NCI-H446 treated with DMSO at 0.1 percent for 48 hours (cell line): ENCODE measurements at regions not wholly inside any gene's neighbourhood (a gene's known extent, or its start where the extent isn't known, plus 50 kb on each side); places are given as distances from the start of the nearest gene placed in this dataset.

Experiments
- DNase-seq: peaks from one replicate; lab custom pipeline; 2025; lab: John Stamatoyannopoulos, UW

DNA sequence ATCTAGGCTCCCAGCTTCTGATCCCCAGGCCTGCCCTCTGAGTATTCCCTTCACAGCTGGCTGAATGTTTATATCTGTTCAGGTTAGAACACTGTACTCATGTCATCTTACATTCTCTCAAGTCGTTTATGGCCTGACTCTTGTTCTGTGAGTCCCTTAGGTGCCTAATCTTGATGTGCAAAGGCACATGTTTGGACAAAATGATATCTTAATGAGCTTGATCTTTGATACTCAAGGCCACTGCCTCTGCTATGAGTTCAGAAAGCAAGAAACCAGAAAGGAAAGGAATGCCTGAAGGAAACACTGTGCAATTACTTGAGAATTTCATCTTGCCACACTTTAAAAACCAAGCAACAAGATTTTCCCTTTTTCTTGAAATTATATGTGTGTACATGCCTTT, 391.8 kb upstream of the ZNF608 start:
- no peak for DNase-seq

DNA sequence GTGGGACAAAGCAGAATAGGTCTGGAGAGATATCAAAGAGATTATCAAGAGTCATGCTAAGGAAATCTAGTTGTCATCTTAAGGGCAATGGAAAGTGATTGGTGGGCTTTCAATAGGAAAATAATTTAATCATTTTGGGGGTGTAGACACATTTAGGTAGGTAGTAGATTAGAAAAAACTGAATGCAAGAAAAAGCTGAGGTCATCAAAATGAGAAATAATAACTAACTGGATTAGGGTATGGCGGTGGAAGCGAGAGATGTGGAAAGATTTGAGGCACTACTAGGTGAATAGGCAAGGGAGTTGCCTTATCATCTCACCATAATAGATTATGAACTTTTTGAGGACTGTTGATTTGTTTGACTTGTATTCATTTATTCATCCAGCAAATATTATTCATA, 393.2 kb upstream of the ZNF608 start:
- DNase-seq, result no peak

DNA sequence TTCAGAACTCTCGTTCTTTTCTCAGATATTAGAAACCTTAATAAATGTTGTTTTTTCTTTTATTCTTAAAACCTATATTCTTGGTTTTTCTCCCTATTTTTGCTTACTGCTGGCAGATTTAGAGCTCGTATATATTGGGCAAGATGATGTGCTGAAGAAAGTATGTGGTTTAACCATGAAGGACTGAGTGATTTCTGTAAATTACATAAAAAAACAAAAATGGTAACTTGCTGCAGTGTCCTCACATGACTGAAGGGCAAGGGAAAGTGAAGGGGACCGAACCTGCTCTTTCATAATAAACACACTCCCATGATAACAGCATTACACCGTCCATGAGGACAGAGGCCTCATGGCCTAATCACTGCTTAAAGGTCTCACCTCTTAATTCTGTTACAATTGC, 393.8 kb upstream of the ZNF608 start:
- no peak for DNase-seq

DNA sequence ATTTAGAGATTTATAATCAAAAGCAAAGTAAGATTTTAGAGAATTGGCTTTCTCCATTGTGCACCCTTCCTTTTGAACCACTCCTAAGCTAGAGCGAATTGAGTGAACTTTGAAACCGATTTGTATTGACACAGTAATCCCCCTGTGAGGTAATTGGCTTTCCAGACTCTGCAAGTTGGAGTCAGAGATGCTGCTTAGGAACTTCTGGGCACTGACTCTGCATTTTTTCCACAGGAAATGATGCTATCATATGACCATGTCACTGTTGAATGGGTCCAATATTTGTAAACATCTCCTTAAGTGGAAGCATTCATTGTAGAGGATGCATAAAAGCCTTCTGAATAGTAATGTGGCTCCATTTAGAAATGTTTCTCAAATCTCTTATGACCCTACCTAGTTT, 394.4 kb upstream of the ZNF608 start:
- DNase-seq, result no peak

DNA sequence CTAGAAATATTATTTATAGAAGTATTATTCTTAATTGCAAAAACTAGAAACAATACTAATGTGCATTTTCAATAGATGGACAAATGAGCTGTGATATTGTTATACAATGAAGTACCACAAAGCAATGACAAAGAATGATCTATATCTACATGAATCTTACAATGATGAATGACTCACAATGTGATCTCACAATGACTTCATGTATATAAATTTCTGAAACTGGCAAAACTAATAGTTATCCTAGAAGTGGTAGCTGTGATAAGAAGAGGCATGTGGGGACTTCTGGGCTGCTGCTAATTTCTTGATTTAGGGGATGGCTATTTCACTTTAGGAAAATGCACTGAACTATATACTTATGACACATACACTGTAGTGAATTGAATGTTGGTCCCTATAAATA, 396.0 kb upstream of the ZNF608 start:
- no peak for DNase-seq

DNA sequence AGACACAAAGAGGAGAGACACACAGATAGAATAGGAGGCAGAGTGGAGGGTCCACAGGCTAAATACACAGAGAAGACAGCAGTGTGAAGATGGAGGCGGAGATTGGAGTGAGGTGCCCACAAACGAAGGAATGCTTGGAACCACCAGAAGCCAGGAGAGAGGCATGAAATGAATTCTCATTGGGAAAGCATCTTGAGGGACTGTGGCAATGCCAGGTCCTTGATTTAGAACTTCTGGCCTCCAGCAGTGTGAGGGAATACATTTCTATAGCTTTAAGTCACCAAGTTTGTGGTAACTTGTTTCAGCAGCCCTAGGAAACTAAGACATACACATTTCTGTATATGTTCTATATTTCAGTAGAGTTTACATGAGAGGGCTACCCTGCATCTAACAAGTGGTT, 396.6 kb upstream of the ZNF608 start:
- no peak for DNase-seq

DNA sequence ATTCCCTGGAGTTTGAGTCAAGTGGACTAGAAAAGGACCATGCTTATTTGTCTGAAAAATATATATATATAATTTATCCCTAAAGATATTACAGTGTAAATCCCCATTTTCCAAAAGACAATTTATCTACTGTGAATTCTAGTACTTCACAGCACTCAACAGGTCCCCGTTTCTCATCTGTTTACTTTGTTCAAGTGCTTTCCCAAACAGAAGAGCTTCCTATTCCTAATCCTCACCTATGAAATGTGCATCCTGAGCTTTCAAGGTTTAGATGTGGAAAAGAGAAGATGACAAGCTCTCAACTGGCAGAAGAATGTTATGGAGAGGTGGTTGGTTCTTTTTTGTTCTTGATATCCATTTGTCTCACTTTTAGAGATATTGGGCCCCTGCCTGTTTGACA, 401.6 kb upstream of the ZNF608 start:
- no peak for DNase-seq

DNA sequence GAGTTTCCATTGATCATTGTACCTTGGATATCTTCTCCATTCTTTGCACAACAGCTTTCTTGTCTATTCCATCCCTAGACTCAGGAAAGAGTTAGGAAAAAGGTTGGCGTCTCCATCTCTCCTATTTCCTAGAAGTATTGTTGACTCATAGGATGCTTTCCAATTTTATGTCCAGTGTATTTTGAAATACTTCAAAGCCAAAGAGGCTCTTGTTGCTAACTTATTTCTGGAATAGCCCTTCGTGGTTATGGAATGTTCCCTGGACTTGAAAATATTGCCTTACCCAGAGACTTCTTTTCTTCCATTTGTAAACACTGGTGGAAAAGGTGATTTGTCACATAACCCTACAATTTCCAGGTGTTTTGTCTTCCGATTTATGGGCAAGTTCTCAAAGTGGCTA, 402.3 kb upstream of the ZNF608 start:
- no peak for DNase-seq

DNA sequence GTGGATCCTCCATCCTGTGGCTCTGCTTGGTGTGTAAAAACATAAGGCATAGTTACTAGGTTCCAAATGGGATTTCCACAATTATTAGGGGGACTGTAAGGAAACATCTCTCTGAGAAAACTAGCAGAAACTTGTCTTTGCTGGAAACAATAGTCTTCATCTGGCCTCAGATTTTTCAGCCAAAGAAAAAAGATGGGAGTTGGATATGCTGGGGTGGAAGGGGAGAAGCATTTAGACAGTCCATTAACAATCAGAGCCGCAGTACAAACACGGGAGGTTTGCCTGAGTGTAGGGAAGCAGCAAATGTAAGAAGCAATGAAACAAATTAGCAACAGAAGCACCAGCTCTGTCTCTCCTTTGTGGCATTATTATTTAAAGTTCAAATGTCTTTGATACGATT, 402.7 kb upstream of the ZNF608 start:
- DNase-seq, result no peak

DNA sequence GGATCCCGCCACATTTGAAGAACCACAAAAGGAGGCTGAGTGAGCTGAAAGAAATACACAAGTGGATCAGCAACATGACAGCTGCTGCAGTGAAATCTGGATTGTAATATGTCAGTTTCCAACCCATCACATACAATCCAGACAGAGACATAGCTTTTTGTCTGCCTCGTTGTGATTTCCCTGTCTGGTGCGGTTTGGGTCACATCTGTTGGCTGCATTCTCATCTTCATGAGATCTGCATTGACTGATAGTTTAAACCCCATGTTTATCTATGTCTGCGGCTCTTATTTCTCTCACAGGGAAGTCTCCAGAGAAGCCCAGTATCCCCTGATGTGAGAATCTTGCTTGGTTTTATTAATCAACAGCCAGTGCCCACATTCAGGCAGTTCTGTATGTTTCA, 403.1 kb upstream of the ZNF608 start:
- DNase-seq, result no peak

DNA sequence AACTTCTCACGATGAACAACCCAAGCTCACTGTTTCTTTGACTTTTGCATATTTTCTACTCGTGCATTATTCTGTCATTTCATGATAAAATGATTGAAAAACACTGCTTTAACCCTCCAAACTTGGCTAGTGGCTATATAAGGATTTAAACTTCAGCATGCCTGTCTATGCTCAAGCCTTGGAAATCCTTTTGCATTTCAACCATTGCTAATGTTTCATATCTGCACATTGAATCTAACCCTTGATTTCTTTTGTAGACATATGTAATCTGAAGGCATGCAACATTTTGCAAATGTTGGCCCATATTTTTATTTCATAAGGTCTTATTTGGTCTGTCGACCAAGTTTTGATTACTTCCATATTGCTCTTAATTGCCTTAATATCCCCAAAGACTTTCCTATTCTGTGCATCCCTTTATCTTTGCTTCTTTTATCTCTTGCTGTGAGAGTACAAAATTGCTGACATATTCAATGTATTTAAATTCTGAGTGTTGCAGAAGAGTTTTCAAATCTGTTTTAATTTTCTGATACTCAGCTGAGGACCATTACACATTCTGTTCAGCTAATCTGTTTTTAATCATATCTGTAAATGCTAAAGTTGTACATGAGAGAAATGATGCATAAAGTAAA, 403.7 kb upstream of the ZNF608 start:
- DNase-seq, result no peak

DNA sequence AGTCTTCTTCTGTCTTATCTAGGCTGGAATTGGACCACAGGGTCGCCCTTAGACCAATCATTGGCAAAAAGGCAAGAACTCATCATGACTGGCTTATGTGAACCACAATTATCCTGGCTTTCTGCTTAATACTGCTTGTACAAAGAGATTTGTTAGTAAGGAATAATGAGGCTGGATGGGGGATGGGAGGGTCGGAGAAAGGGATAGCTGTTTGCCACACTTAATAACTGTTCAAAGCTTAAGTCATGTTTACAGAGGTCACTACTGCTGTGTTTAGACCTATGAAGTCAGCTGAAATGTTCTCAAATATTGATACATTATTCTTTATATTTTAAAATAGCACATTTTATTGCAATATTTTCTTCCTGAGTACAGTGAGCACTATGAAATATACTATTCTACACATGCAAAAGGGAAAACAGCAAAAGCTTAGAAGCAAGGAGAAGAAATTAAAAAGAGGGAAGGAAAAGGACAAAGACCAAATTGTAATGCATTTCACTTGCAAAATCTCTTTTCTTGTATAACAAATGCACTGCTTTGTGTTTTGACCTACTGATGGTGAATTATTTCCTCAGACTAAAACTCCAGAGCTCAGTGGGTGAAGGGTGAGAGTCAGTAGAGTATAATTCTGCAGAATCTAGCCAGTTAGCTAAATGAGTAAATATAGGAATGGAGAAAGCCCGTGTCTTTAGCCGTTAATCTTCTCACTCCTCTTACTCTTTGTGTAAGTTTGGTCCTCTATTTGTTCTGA, 404.9 kb upstream of the ZNF608 start:
- no peak for DNase-seq

DNA sequence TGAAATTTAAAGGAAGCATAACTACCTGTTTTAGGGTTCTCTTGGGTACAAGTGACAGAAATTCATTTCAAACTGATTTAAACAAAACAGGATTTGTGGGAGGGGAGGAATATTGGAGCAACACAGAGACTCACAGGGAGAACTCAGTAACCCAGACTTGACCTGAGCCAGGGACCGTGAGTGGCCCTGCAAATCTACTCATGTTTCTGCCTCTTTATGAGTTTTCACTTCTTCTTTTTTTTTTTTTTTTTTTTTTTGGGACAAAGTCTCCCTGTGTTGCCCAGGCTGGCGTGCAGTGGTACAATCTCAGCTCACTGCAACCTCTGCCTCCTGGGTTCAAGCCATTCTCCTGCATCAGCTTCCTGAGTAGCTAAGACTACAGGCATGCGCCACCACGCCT, 405.6 kb upstream of the ZNF608 start:
- DNase-seq, result no peak

DNA sequence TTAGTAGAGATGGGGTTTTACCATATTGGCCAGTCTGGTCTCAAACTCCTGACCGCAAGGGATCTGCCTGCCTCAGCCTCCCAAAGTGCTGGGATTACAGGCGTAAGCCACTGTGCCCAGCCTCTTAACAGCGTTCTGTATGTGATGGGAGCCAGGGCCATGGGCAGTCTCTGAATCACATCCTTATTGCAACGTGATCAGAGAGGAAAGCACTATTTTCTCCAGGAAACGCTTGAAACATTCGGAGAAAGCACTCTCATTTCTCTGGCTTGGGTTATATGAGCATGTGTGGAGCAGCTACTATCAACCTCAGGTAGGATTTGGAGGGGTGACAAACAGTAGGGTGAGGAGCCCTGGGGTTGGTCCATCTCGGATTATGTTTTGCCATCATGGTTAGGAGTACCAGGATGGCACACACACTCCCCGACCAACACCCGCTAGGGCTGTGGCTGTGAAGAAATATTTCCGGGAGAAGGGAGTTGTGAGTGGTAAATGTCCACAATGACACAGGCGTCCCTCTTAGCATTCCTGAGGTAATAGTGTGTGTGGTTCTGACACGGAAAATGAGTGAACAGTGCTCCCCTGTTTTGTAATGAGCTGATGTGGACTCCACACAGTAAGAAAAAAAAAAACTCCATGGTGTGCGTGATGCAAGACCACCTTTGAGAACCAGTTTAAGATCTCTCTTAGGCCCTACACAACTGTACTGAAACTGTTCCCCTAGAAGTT, 406.2 kb upstream of the ZNF608 start:
- no peak for DNase-seq

DNA sequence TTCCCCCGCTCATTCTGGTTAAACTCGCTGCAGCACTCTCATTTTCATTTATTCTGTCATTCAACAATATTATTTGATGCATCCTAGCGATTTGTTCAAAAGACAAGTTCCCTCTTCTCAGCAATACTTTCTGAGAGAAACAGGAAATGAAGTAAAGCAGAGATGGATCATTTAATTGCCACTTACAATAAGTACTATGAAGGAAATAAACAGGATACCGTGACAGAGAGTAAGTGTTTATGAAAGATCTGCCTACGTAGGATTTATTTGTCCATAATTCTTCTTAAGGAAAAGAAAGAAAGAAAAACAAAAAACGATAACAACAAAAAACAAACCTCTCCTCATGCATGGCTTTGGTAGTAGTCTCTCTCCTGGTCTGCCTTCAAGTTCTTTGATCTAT, 406.8 kb upstream of the ZNF608 start:
- no peak for DNase-seq

DNA sequence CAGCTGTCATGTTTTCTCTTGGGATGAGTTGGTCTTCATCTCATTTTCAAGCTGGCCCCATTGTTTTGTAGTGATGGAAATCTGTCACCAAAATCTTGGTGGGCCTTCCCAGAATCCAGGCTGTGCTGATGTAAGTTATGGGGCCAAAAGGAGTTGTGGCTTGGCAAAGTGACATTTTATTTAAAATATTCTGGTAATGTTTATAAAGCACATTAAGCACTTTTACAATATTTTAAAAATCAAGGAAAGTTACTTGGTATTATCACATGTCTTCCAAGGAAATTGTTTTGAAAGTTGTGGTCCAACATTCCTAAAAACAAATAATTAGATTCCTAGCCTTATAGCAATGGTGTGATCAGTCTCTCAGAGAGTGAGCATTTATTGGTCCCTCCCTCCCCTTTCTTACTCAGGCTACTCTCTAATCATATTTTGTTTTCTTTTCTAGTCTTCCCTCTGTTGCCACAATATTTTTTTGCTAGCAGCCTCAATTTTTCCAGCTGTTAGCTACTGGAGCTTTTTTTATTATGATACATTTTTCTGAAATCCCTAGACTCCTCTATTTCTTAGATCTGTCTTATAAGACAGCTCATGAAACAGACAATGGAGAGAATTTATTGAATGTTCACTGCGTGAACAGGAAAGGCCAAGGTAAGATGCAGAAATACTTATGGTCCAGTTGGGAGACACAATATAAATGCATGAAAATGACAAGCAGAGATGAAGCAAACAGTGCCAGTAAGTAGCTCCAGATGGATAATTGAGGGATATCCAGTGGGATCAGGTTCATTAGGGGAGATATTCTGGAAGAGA, 408.1 kb upstream of the ZNF608 start:
- DNase-seq, result no peak

DNA sequence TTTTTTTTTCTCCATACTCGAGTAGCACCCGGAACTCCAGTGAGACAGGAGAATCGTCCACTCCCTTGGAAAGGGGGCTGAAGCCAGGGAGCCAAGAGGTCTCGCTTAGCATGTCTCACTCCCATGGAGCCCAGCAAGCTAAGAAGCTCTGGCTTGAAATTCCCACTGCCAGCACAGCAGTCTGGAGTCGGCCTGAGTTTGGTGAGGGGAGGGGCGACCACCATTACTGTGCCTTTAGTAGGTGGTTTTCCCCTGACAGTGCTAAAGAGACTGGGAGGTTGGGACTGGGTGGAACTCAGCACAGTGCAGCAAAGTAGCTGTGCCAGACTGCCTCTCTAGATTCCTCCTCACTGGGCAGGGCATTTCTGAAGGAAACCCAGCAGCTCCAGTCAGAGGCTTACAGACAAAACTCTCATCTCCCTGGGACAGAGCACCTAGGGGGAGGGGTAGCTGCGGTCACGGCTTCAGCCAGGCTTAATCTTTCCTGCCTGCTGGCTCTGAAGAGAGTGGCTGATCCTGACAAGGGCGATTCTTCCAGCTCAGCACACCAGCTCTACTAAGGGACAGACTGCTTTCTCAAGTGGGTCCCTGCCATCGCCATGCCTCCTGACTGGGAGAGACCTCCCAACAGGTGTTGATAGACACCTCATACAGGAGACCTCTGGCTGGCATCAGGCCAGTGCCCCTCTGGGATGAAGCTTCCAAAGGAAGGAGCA, 414.5 kb upstream of the ZNF608 start:
- DNase-seq, result no peak

DNA sequence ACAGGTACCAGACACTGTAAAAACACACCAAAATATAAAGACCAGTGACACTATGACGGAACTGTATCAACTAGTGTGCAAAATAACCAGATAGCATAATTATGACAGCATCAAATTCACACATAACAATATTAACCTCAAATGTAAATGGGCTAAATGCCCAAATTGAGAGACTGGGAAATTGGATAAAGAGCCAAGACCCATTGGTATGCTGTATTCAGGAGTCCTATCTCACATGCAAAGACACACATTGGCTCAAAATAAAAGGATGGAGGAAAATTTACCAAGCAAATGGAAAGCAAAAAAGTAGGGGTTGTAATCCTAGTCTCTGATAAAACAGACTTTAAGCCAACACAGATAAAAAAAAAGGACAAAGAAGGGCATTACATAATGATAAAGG, 416.3 kb upstream of the ZNF608 start:
- no peak for DNase-seq

DNA sequence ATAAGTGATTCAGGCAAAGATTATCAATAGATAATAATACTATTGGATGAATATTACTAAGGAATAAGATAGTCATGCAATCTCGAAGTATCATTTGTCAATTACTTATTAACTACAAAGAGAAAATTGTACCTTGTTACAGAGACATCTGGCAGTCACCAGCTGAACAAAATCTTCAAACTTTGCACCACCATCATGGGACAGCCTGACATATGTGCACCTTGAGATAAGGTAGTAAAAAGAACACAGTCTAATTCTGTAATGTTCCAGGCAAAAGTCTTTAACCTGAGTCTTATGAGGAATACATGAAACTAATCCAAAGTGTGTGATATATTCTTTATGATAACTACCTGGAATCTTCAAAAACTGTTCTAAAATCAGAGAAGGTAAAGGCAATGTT, 423.0 kb upstream of the ZNF608 start:
- no peak for DNase-seq

DNA sequence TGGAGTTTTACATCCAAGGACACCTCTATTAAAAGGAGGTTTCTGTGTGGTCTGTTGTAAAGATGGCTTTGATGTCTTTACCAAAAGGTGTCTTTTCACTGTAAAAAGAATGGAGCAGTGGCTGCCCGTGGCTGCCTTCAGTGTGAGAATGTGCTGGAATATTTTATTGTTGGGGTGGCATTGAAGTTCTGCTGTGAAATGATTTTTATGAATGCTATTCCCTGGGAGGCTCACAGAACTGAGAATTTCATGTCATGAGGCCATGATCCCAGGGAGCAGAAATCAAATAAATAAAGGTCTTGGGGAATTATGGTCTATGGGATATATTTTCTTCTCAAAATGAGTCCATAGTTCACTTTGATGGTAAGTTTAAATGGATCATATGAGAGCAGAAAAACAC, 425.2 kb upstream of the ZNF608 start:
- no peak for DNase-seq

DNA sequence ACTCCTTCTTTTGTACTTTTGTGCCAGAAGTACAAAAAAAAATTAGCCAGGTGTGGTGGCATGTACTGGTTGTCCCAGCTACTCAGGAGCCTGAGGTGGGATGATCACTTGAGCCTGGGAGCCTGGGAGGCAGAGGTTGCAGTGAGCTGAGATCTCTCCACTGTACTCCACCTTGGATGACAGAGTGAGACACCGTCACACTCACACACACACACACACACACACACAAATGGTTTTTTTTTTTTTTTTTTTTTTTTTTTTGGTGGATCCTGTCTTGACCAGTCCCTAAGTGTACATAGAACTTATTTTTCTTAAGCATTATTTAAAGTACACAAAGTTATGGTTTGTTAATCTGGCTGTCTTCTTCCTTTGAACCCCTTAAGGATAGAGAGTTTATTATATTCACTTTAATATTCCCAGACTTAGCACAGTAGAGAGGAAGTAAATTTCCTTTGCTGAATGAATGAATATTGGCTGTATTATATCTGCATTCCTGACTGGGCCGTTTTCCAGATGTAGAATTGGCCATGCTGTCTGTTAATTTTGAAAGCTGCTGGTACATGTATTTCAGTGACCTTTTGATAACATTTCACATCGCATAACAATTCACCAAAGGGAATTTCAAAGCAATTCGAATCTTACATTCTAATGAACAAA, 429.0 kb upstream of the ZNF608 start:
- DNase-seq, result peak; percentile 11
